ENCODE measurements at regions not wholly inside any gene's neighbourhood (a gene's known extent, or its start where the extent isn't known, plus 50 kb on each side); places are given as distances from the start of the nearest gene placed in this dataset.
"Not testable (repeated sequence)": the region's sequence is repeated elsewhere in the genome, so short reads cannot be mapped to it uniquely, and the experiment has no call there.

GRCh38 chr7:6992133-6992532 lies 166.1 kb upstream of the CCZ1B start:
- H3K4me3 ChIP-seq = not testable (repeated sequence)

GRCh38 chr7:6995026-6995425 lies 169.0 kb upstream of the CCZ1B start:
- ATAC-seq; H3K27ac ChIP-seq; H3K9me3 ChIP-seq; H3K36me3 ChIP-seq; H3K4me3 ChIP-seq; H3K4me1 ChIP-seq; in situ Hi-C loops (cut with MboI; ENCODE audit: low sequenced_read_pairs in 4 of 4); intact Hi-C loops (cut with DNase I; ENCODE audit: low total_unique reads); H3K27me3 ChIP-seq; DNase-seq: not testable (repeated sequence)

More at GRCh38 chr7:6992133-6992532, 166.1 kb upstream of the CCZ1B start:
- H3K36me3 ChIP-seq; in situ Hi-C loops (cut with MboI; ENCODE audit: low sequenced_read_pairs in 4 of 4); intact Hi-C loops (cut with DNase I; ENCODE audit: low total_unique reads); H3K9me3 ChIP-seq; H3K4me1 ChIP-seq; H3K27ac ChIP-seq; DNase-seq; ATAC-seq; H3K27me3 ChIP-seq: not testable (repeated sequence)

GRCh38 chr7:6995493-6996289 lies 169.6 kb upstream of the CCZ1B start:
- H3K27me3 ChIP-seq; intact Hi-C loops (cut with DNase I; ENCODE audit: low total_unique reads); ATAC-seq; H3K9me3 ChIP-seq; H3K36me3 ChIP-seq; H3K4me1 ChIP-seq; H3K27ac ChIP-seq; H3K4me3 ChIP-seq; DNase-seq; in situ Hi-C loops (cut with MboI; ENCODE audit: low sequenced_read_pairs in 4 of 4): not testable (repeated sequence)

DNA sequence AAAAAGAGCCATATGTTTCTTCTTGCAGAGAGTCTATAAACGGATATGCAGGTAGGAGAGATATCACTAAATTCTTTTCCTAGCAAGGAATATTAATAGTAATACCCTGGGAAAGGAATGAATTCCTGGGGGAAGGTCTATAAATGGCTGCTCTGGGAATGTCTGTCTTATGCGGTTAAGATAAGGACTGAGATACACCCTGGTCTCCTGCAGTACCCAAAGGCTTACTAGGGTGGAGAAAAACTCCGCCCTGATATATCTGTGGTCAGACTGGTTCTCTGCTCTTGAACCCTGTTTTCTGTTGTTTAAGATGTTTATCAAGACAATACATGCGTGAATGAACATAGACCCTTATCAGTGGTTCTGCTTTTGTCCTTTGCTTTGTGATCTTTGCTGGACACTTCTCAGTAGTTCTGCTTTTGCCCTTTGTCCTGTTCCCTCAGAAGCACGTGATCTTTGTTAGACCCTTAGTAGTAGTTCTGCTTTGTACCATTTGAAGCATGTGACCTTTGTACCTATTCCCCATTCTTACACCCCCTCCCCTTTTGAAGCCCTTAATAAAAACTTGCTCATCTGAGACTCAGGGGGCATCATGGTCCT lies 173.1 kb upstream of the CCZ1B start:
- H3K9me3 ChIP-seq; H3K4me3 ChIP-seq; intact Hi-C loops (cut with DNase I; ENCODE audit: low total_unique reads); H3K27ac ChIP-seq; in situ Hi-C loops (cut with MboI; ENCODE audit: low sequenced_read_pairs in 4 of 4); H3K4me1 ChIP-seq; ATAC-seq; H3K36me3 ChIP-seq; H3K27me3 ChIP-seq; DNase-seq: not testable (repeated sequence)

- ATAC-seq (no peak), DNase-seq (no peak)
- no peak overlapping the region for H3K27ac ChIP-seq
- no peak overlapping the region for H3K4me3 ChIP-seq
- no peaks in the 10 kb centered on the region for H3K4me1 ChIP-seq
- H3K36me3 ChIP-seq = no peaks in the 10 kb centered on the region
- no peaks in the 10 kb centered on the region for H3K9me3 ChIP-seq
- in situ Hi-C loops (cut with MboI; ENCODE audit: low sequenced_read_pairs in 4 of 4) = no loop called here
- intact Hi-C loops (cut with DNase I; ENCODE audit: low total_unique reads) = no loop called here
- H3K27me3 ChIP-seq = no peaks in the 10 kb centered on the region
- TF ChIP-seq POLR2A (IDR thresholded peaks at IDR 0.05) = no peak
- TF ChIP-seq, protein P1, sequence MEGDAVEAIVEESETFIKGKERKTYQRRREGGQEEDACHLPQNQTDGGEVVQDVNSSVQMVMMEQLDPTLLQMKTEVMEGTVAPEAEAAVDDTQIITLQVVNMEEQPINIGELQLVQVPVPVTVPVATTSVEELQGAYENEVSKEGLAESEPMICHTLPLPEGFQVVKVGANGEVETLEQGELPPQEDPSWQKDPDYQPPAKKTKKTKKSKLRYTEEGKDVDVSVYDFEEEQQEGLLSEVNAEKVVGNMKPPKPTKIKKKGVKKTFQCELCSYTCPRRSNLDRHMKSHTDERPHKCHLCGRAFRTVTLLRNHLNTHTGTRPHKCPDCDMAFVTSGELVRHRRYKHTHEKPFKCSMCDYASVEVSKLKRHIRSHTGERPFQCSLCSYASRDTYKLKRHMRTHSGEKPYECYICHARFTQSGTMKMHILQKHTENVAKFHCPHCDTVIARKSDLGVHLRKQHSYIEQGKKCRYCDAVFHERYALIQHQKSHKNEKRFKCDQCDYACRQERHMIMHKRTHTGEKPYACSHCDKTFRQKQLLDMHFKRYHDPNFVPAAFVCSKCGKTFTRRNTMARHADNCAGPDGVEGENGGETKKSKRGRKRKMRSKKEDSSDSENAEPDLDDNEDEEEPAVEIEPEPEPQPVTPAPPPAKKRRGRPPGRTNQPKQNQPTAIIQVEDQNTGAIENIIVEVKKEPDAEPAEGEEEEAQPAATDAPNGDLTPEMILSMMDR (IDR thresholded peaks at IDR 0.05 in 4 of 5, conservative IDR thresholded peaks at IDR 0.05 in 1 of 5) = no peak
These were observed 176.5 kb upstream of the CCZ1B start for GRCh38 chr7:7002418-7003062.

GRCh38 chr7:7005303-7005702 lies 177.0 kb upstream of the C1GALT1 start:
- Histone ChIP-seq H3K27ac (no peak overlapping the region), H3K9me3 (no peaks in the 10 kb centered on the region), H3K36me3 (no peaks in the 10 kb centered on the region), H3K27me3 (no peaks in the 10 kb centered on the region), H3K4me3 (no peak overlapping the region), H3K4me1 (no peaks in the 10 kb centered on the region)
- in situ Hi-C loops (cut with MboI; ENCODE audit: low sequenced_read_pairs in 4 of 4) = no loop called here
- no peak for TF ChIP-seq POLR2A (IDR thresholded peaks at IDR 0.05)
- TF ChIP-seq, protein P1 (IDR thresholded peaks at IDR 0.05 in 4 of 5, conservative IDR thresholded peaks at IDR 0.05 in 1 of 5) = no peak
- no peak for DNase-seq
- intact Hi-C loops (cut with DNase I; ENCODE audit: low total_unique reads) = no loop called here
- no peak for ATAC-seq

GRCh38 chr7:7005949-7006348 lies 176.4 kb upstream of the C1GALT1 start:
- ATAC-seq; H3K27me3 ChIP-seq; H3K4me1 ChIP-seq; DNase-seq; H3K4me3 ChIP-seq; H3K36me3 ChIP-seq; H3K27ac ChIP-seq; intact Hi-C loops (cut with DNase I; ENCODE audit: low total_unique reads); H3K9me3 ChIP-seq; in situ Hi-C loops (cut with MboI; ENCODE audit: low sequenced_read_pairs in 4 of 4): not testable (repeated sequence)

DNA sequence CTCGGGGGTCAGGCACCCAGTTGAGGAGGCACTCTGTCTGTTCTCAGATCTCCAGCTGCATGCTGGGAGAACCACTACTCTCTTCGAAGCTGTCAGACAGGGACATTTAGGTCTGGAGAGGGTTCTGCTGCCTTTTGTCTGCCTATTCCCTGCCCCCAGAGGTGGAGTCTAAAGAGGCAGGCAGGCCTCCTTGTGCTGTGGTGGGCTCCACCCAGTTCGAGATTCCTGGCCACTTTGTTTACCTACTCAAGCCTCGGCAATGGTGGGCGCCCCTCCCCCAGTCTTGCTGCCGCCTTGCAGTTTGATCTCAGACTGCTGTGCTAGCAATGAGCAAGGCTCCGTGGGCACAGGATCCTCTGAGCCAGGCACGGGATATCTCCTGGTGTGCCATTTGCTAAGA lies 171.1 kb upstream of the C1GALT1 start:
- H3K27ac ChIP-seq; ATAC-seq; H3K9me3 ChIP-seq; H3K27me3 ChIP-seq; in situ Hi-C loops (cut with MboI; ENCODE audit: low sequenced_read_pairs in 4 of 4); H3K4me1 ChIP-seq; DNase-seq; H3K36me3 ChIP-seq; intact Hi-C loops (cut with DNase I; ENCODE audit: low total_unique reads); H3K4me3 ChIP-seq: not testable (repeated sequence)

- H3K36me3 ChIP-seq; H3K4me3 ChIP-seq; H3K9me3 ChIP-seq; intact Hi-C loops (cut with DNase I; ENCODE audit: low total_unique reads); ATAC-seq; H3K27me3 ChIP-seq; H3K27ac ChIP-seq; in situ Hi-C loops (cut with MboI; ENCODE audit: low sequenced_read_pairs in 4 of 4); H3K4me1 ChIP-seq; DNase-seq: not testable (repeated sequence)
These were observed 170.6 kb upstream of the C1GALT1 start for GRCh38 chr7:7011751-7012150.

Measured in gastrocnemius medialis (tissue), 4 donors.